ENCODE measurements at regions not wholly inside any gene's neighbourhood (a gene's known extent, or its start where the extent isn't known, plus 50 kb on each side); places are given as distances from the start of the nearest gene placed in this dataset.

GRCh38 chr14:56501909-56502530 is 77.6 kb upstream of the TMEM260 start:
- no peak for DNase-seq

- DNase-seq = no peak
Measured at GRCh38 chr14:56505361-56505760, 74.2 kb upstream of the TMEM260 start.

GRCh38 chr14:56512521-56512920 is 67.1 kb upstream of the TMEM260 start:
- DNase-seq = no peak

- DNase-seq = no peak
Measured at GRCh38 chr14:56514663-56515371, 64.8 kb upstream of the TMEM260 start.

- DNase-seq = no peak
Measured at GRCh38 chr14:56515739-56516138, 63.9 kb upstream of the TMEM260 start.

GRCh38 chr14:56522403-56522802 is 57.2 kb upstream of the TMEM260 start:
- DNase-seq = no peak

- no peak for DNase-seq
Measured at GRCh38 chr14:56524971-56525677, 54.5 kb upstream of the TMEM260 start.

GRCh38 chr14:56528927-56529326 is 50.7 kb upstream of the TMEM260 start:
- no peak for DNase-seq
